SKM-1 (cell line): ENCODE measurements at regions not wholly inside any gene's neighbourhood (a gene's known extent, or its start where the extent isn't known, plus 50 kb on each side); places are given as distances from the start of the nearest gene placed in this dataset.
"Not testable (repeated sequence)": the region's sequence is repeated elsewhere in the genome, so short reads cannot be mapped to it uniquely, and the experiment has no call there.

ENCODE experiments used
- DNase-seq: peaks from one replicate; lab custom pipeline; 2025; ENCODE audit not compliant: unreplicated experiment; lab: John Stamatoyannopoulos, UW

DNA sequence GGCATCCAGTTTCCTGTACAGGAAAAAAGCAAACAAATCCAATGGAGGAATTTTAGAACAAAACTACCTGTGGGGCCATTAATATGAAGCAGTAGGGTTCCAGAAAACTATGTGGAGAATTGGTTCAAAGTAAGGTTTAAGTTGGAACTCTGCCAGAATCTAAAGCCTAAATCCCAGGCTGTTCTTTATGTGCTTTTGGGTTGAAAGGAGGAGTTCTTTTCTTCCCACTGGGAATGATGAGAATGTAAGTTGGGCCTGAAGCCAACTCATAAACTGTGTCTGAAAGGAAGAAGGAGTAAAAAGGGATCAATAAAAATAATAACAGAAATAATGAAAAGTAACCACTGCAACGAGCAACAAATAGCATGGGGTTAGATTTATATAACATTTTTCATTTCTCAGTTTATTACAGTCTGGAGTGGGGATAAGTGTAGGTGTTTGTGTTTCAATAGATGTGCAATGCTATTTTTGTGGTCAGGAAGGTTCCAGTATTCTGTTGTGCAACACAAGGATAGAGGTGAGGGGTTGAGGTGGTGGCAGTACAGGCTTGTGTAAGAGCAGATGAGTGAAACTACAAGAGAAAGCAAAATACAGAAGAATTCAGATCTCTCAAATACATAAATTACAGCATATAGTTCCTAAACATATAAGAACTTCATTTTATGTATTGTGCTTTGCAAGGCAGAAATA lies 373.6 kb downstream of the EMP1 start:
- DNase-seq, result no peak

DNA sequence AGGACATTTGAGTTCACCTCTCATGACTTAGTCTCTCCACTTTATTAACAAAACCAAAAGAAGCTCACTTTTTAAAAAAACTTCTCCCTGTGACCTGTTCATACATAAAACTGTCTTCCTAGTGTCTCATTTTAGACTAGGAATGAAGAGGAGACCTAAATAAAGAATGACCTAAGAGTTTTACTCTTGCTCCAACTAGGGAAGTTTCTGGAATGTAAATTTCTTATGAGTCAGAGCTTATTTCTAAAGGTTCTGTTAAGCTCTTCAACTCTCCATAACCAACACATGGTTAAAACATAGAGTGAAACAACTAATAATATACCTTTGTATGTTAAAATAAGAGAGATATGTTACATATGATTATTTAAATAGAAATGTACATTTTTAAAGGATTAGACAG lies 369.8 kb downstream of the EMP1 start:
- no peak for DNase-seq

DNA sequence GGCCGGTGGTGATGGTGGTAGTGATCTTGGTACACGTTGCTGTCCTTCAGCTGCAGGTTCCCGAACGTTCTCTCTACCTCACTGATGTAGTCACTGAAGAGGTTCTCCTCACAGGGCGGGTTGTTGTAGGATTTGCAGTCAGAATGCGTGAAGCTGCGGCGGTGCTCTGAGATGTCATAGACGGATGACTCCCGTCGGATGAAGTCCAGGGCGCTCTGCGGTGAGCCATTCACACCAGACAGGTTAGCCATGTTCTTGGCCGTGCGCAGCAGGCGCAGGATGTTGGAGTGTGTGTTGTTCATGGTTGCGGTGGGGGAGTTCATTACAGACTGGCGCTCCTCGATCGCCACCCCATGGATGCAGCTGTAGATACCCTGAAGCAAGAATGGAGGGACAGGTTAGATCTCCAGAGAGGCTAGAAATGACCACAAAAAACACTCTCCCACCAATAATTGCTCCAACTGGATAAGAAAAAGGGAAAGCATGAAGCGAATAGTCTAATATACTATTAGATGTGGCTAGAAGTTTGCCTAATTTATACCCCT lies 367.8 kb downstream of the EMP1 start:
- no peak for DNase-seq

- DNase-seq, result no peak
Measured at GRCh38 chr12:13563743-13564125, 367.2 kb downstream of the EMP1 start.

DNA sequence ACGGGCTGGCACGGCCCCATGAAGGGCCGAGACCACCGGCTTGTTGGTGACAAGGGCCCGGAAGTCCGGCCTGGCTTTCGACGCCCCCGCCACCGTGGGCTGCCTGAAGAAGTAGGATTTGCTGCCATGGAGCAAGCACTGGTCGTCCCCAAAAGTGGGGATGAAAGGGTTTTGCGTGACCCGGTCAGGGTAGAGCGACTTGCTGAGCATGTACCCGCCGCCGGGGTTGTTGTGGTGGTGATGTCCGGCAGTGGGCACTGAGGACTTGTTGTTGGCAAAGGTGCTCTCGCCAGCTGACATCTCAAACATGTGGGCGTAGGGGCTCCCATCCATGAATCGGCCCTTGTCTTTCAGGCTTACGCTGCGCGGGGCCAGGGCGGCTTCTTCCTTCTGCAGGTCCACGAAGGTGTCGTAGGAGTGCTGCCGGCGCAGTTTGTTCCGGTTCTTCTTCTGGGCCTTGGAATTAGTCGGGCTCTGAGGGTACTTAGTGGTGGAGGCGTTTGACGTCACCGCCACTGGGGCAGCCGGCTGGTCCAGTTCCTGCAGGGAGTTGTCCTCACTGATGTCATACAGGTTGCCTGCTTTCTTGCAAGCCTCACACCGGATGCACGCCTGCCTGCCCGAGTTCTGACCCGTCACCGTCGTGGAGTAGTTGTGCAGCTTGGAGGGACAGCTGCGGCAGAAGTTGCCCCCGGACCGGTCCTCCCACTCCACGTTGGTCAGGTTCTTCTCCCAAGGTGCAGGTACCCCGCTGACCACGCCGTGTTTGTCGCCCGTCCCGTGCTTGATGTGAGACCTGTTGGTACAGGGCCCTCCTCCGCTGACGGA lies 366.6 kb downstream of the EMP1 start:
- DNase-seq, result no peak

DNA sequence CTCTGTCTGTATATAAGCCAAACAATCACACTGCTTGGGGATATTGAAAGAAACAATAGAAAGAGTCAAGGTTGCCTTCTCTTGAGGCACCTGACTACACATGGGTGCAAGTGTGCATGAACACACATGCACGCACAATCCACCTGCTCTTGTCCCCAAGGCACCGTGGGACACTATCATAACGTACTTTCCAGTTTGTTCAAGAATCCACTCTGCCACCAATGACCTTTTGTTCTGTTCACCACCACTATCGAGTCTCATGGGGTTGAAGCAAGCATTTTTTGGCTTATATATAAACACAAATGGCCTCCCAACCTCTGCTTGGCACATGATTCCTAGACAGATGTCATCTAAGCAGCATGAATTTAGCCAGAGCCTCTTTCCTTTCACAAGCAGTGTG lies 365.4 kb downstream of the EMP1 start:
- no peak for DNase-seq

DNA sequence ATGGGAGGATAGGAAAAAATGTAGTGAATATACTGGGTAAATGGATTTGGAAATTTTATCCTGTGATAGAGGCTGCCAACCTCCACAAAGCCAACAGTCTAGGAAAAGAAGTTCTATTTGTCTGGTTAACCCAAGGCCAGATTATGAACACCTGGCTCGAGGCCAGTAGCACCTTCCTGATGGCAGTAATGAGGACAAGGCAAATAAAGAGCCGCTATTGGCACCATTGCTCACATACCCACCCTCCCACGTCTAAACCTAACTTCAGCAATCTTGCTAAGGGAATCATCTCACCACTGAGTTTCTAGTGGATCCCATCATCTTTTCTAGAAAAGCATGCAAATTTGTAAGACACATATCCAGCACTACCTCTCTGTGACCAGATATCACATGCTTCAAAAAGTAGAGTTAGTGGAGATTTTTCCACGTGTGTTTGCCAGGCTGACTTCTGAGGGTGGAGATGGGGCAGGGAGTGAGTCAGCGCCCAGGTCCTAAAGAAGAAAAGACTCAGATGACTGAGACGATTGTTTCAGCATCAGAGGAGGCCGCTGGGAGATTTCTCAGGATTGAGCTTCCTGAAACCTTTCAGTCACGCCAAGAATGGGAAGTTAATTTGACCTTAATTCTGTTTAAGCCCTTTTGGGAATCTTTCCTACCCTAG lies 362.9 kb downstream of the EMP1 start:
- DNase-seq, result no peak

GRCh38 chr12:13552830-13553229 lies 356.3 kb downstream of the EMP1 start:
- DNase-seq, result no peak

- DNase-seq, result no peak
Measured at GRCh38 chr12:13547283-13547682, 350.8 kb downstream of the EMP1 start.

DNA sequence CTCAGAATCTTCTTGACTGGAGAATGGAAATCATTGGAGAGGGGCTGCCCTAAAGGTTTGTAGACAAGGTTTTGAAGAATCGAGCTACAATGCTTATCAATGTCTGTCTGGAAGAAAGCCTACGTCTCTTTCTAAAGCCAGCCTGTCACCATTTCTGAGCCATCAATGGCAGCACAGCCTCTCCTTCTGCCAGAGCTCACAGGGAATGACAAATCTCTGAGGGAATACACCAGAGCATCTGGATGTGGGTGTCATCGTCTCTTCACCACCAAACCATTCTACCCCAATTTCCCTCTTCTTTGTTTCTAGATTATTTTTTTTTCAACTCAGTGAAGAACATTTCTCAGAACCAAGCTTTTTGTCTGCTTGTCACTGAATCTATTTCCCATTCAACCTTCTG lies 349.7 kb downstream of the EMP1 start:
- DNase-seq, result no peak

DNA sequence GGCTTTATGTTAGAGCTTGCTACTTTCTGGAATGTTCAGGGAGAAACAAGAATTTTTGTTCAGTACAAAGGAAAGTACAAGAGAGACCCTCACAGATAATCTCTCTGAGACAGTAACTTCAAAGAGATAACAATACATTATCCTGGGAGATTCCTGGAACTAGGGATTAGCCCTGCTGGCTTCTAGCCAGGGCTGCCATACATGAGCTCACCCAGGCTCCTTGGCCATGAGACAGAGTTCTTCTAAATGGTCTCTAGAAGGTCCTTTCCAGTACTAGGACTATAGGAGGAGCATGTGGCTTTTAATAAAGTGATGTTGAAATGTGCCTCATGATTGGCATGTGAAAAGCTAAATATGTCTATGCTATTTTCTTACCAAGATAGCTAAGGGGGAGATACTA lies 342.5 kb downstream of the EMP1 start:
- DNase-seq, result no peak

GRCh38 chr12:13538136-13538535 lies 341.6 kb downstream of the EMP1 start:
- no peak for DNase-seq

GRCh38 chr12:13537623-13538022 lies 341.1 kb downstream of the EMP1 start:
- DNase-seq, result no peak

GRCh38 chr12:13536219-13536910 lies 339.8 kb downstream of the EMP1 start:
- no peak for DNase-seq

- DNase-seq, result no peak
Measured at GRCh38 chr12:13534645-13535398, 338.3 kb downstream of the EMP1 start.

DNA sequence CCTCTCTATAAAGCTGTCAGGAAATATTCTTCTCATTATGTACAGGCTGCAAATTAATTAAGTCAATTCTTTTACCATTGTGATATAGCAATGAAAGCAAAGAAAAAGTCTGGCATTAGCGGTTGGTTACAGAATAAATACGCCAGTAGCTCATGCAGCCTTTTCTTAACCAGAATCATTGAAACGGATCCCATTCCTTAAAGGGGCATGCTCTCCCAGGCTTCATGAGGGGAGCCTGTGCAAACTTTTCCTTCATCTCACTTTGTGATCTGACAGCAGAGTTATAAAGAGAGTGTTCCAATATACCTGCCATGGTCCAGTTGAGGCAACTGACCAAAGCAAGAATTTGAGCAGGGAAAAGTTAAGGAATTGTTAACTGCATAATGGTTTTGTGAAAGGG lies 337.7 kb downstream of the EMP1 start:
- DNase-seq, result no peak

DNA sequence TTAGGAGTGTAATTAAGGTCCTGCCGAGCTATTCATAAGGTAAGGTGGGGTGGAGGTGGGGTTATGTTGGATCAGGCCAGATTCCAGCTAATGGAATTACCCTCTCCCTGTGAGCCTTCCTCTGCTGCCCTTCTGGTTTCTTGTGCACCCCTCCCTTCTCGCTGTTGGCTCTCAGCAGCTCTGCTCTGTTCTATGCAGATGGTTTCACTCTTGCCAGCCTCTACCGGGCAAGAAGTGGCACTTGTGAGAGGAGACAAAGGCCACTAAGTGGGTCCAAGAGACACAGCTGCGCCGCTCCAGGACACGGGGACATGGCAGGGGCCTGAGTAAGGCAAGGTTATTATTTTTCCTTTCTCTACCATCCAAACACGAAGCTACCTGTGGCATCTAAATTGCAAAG lies 334.4 kb downstream of the EMP1 start:
- DNase-seq, result no peak

DNA sequence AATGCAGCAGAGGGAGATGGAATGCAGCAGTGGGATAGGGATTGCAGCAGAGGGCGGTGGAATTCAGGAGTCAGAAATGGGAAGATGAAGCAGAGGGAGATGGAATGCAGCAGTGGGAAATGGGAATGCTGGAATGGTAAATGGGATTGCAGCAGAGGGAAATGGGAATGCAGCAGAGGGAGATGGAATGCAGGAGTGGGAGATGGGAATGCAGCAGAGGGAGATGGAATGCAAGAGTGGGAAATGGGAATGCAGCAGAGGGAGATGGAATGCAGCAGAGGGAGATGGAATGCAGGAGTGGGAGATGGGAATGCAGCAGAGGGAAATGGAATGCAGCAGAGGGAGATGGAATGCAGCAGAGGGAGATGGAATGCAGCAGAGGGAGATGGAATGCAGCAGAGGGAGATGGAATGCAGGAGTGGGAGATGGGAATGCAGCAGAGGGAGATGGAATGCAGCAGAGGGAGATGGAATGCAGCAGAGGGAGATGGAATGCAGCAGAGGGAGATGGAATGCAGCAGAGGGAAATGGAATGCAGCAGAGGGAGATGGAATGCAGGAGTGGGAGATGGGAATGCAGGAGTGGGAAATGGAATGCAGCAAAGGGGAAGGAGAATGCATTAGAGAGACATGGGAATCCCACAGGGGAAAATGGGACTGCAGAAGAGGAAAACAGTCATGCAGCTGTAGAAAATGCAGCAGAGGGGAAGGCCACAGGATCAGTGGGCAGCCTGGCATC lies 329.8 kb downstream of the EMP1 start:
- DNase-seq, result not testable (repeated sequence)

- DNase-seq, result no peak
Measured at GRCh38 chr12:13523536-13524307, 327.2 kb downstream of the EMP1 start.
